Bronchial epithelial cell (primary cell): ENCODE measurements at regions not wholly inside any gene's neighbourhood (a gene's known extent, or its start where the extent isn't known, plus 50 kb on each side); places are given as distances from the start of the nearest gene placed in this dataset.

ENCODE experiments used
- DNase-seq: peaks from one replicate; pipeline ENCODE4 v3.0.0-alpha.2; 2010; ENCODE audit warnings: low read depth
- FAIRE-seq: peaks from 2 replicates; lab custom pipeline; 2011; peaks lifted over from hg19 to GRCh38; lab: Jason Lieb, UNC
- H3K27me3 ChIP-seq: 2 replicates; pipeline ENCODE4 v1.5.1; 2011; ENCODE audit warnings: low read length; ENCODE audit not compliant: control insufficient read depth, insufficient read depth
- H3K36me3 ChIP-seq: 2 replicates; pipeline ENCODE4 v1.5.1; 2011; ENCODE audit warnings: low read length; ENCODE audit not compliant: control insufficient read depth, insufficient read depth
- H3K4me3 ChIP-seq: 2 replicates; pipeline ENCODE4 v1.5.1; 2011; ENCODE audit warnings: mild to moderate bottlenecking, low read depth, low read length, control low read depth
- TF ChIP-seq, protein P1 (sequence below): IDR thresholded peaks from 2 replicates; pipeline ENCODE4 v1.5.1; 2011; ENCODE audit warnings: mild to moderate bottlenecking, moderate library complexity, low read length, control low read depth, inconsistent platforms; ENCODE audit not compliant: insufficient read depth, severe bottlenecking

DNA sequence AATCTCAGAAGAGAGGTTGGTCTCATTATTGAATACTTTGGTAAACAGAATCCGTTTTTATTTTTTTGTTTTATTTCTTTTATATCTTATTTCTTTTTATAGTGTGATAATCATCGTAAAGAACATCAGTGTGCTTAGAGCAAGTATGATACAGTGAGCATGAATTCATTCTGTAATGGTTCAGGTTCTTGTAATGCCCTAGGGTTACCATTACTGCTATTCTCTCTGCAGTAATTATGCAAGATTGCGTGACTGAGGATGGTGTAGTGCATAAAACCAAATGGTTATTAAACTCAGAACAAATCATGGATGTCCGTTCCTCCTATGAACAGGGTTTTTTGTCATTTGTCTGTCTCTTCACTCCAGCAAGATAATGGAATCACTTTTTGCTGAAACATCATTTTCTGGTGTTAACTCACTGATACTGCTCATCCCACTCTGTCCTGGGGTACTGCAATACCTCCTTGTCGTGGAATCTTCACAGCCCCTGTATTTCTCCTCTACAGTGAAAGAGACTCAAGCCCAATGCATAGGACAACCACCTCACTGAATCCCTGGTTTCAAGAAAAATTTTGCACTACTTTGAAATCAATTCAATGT lies 274.8 kb upstream of the ST6GAL2 start:
- Histone ChIP-seq H3K4me3 (no peak overlapping the region), H3K27me3 (no peaks in the 10 kb centered on the region), H3K36me3 (no peaks in the 10 kb centered on the region)
- TF ChIP-seq, protein P1, sequence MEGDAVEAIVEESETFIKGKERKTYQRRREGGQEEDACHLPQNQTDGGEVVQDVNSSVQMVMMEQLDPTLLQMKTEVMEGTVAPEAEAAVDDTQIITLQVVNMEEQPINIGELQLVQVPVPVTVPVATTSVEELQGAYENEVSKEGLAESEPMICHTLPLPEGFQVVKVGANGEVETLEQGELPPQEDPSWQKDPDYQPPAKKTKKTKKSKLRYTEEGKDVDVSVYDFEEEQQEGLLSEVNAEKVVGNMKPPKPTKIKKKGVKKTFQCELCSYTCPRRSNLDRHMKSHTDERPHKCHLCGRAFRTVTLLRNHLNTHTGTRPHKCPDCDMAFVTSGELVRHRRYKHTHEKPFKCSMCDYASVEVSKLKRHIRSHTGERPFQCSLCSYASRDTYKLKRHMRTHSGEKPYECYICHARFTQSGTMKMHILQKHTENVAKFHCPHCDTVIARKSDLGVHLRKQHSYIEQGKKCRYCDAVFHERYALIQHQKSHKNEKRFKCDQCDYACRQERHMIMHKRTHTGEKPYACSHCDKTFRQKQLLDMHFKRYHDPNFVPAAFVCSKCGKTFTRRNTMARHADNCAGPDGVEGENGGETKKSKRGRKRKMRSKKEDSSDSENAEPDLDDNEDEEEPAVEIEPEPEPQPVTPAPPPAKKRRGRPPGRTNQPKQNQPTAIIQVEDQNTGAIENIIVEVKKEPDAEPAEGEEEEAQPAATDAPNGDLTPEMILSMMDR = no peak
- FAIRE-seq = no peak
- DNase-seq = no peak

GRCh38 chr2:107168141-107168540 lies 282.2 kb upstream of the ST6GAL2 start:
- no peak for DNase-seq
- no peak for FAIRE-seq
- TF ChIP-seq, protein P1 = no peak
- no peak overlapping the region for H3K4me3 ChIP-seq
- H3K27me3 ChIP-seq = no peaks in the 10 kb centered on the region
- no peaks in the 10 kb centered on the region for H3K36me3 ChIP-seq

GRCh38 chr2:107174171-107174570 lies 288.2 kb upstream of the ST6GAL2 start:
- Histone ChIP-seq H3K27me3 (no peaks in the 10 kb centered on the region), H3K36me3 (no peaks in the 10 kb centered on the region), H3K4me3 (no peak overlapping the region)
- FAIRE-seq (no peak), DNase-seq (no peak)
- TF ChIP-seq, protein P1 = no peak

GRCh38 chr2:107182981-107183380 lies 297.0 kb upstream of the ST6GAL2 start:
- Histone ChIP-seq H3K27me3 (no peaks in the 10 kb centered on the region), H3K36me3 (no peaks in the 10 kb centered on the region), H3K4me3 (no peak overlapping the region)
- DNase-seq = no peak
- TF ChIP-seq, protein P1 = no peak
- no peak for FAIRE-seq

GRCh38 chr2:107187870-107188269 lies 301.9 kb upstream of the ST6GAL2 start:
- H3K36me3 ChIP-seq = no peaks in the 10 kb centered on the region
- no peak for DNase-seq
- H3K27me3 ChIP-seq = no peaks in the 10 kb centered on the region
- TF ChIP-seq, protein P1 = no peak
- no peak for FAIRE-seq
- H3K4me3 ChIP-seq = no peak overlapping the region

- DNase-seq (no peak), FAIRE-seq (no peak)
- H3K27me3 ChIP-seq = no peaks in the 10 kb centered on the region
- no peaks in the 10 kb centered on the region for H3K36me3 ChIP-seq
- no peak overlapping the region for H3K4me3 ChIP-seq
- TF ChIP-seq, protein P1 = no peak
Observed at GRCh38 chr2:107195631-107196030, 309.7 kb upstream of the ST6GAL2 start.
